HCT116 (cell line): ENCODE measurements at regions not wholly inside any gene's neighbourhood (a gene's known extent, or its start where the extent isn't known, plus 50 kb on each side); places are given as distances from the start of the nearest gene placed in this dataset.

Source experiments
- ATAC-seq: fragments of 200-7000 bp; cut with Tn5 transposase; 2 replicates; pipeline ENCODE4 v1.9.1; 2020; ENCODE audit warnings: mild to moderate bottlenecking, moderate library complexity
- BruUV-seq: library from RNA; stranded (reverse); fragments of 400-500 nt; replicated peaks from 2 replicates; lab custom pipeline; 2021; lab: Mats Ljungman, UMichigan
- CTCF ChIA-PET: fragments of 300-600 bp; sonication (Branson Sonifier 250); formaldehyde crosslinking; loops from one replicate; lab custom pipeline; 2021; ENCODE audit warnings: antibody characterized with exemption; lab: Charles Lee
- POLR2A ChIA-PET: fragments of 300-600, 350-600 bp; sonication (Branson Sonifier 250); formaldehyde crosslinking; loops from one replicate; lab custom pipeline; 2021; ENCODE audit warnings: antibody characterized with exemption; lab: Charles Lee
- RAD21 ChIA-PET, 2 experiments: fragments of 300-600 bp; sonication (Branson Sonifier 250); formaldehyde crosslinking; loops; one replicate each; lab custom pipeline; 2023; ENCODE audit warnings: low total read pairs in 2 of 2; ENCODE audit not compliant: uncharacterized antibody in 2 of 2, unreplicated experiment in 2 of 2, low non-redundant PET in 1 of 2; lab: Charles Lee
- DNase-seq: peaks from one replicate; pipeline ENCODE4 v3.0.0-alpha.2; 2010; ENCODE audit warnings: low read depth, low spot score
- H2AFZ ChIP-seq: fragments of 200-600 bp; shearing (Covaris generic), sonication (generic); 2 replicates; pipeline ENCODE4 v1.6.1; 2017; ENCODE audit warnings: low read depth, mixed run types, mixed read lengths, antibody characterized with exemption, low read length; ENCODE audit not compliant: poor library complexity, severe bottlenecking
- H3K27ac ChIP-seq: 2 replicates; pipeline ENCODE4 v1.5.1; 2012; ENCODE audit warnings: low read depth, low read length
- H3K27me3 ChIP-seq: fragments of 200-600 bp; sonication (generic); 2 replicates; pipeline ENCODE4 v1.6.1; 2016; ENCODE audit warnings: mixed run types, low read length, mixed read lengths; ENCODE audit not compliant: insufficient read depth
- H3K36me3 ChIP-seq, 2 experiments: fragments of 200-500 bp in 1 of 2; fragments of 200-600 bp in 1 of 2; sonication (Bioruptor generic) in 1 of 2; sonication (generic) in 1 of 2; 2 replicates each; pipeline versions ENCODE4 v1.5.1 to v1.6.1; 2014 to 2016; ENCODE audit warnings: low read length in 2 of 2, inconsistent platforms in 1 of 2, mixed read lengths in 1 of 2, mixed run types in 1 of 2; ENCODE audit not compliant: insufficient read depth in 2 of 2, control insufficient read depth in 1 of 2
- H3K4me1 ChIP-seq, 2 experiments: fragments of 200-600 bp in 1 of 2; sonication (generic) in 1 of 2; 2 replicates each; pipeline versions ENCODE4 v1.5.1 to v1.6.1; 2012 to 2017; ENCODE audit warnings: low read length in 2 of 2, inconsistent platforms in 1 of 2, mild to moderate bottlenecking in 1 of 2, mixed read lengths in 1 of 2, mixed run types in 1 of 2, moderate library complexity in 1 of 2; ENCODE audit not compliant: insufficient read depth in 2 of 2, control insufficient read depth in 1 of 2
- H3K4me2 ChIP-seq: fragments of 200-600 bp; sonication (generic); 2 replicates; pipeline ENCODE4 v1.6.1; 2017; ENCODE audit warnings: mixed run types, low read length, mixed read lengths
- H3K4me3 ChIP-seq, 2 experiments: fragments of 200-600 bp in 1 of 2; sonication (generic) in 1 of 2; replicated peaks in 1 of 2; 2 replicates each; pipeline ENCODE4 v1.5.1; 2011 to 2016; ENCODE audit warnings: low read length in 2 of 2, control low read depth in 1 of 2, low read depth in 1 of 2, mild to moderate bottlenecking in 1 of 2, mixed read lengths in 1 of 2, mixed run types in 1 of 2
- H3K79me2 ChIP-seq: fragments of 200-600 bp; sonication (generic); 2 replicates; pipeline ENCODE4 v1.6.1; 2017; ENCODE audit warnings: mild to moderate bottlenecking, mixed run types, low read length, moderate library complexity, mixed read lengths; ENCODE audit not compliant: insufficient read depth
- H3K9ac ChIP-seq: fragments of 200-600 bp; sonication (generic); 2 replicates; pipeline ENCODE4 v1.6.1; 2016; ENCODE audit warnings: low read length, mixed read lengths
- H3K9me2 ChIP-seq: fragments of 200-600 bp; sonication (generic), shearing (Covaris generic); 2 replicates; pipeline ENCODE4 v1.6.1; 2017; ENCODE audit warnings: mixed run types, mild to moderate bottlenecking, moderate library complexity; ENCODE audit not compliant: insufficient read depth
- H3K9me3 ChIP-seq, 2 experiments: fragments of 200-500 bp in 1 of 2; fragments of 200-600 bp in 1 of 2; sonication (Bioruptor generic) in 1 of 2; sonication (generic) in 1 of 2; 2 replicates each; pipeline ENCODE4 v1.6.1; 2014 to 2017; ENCODE audit warnings: low read length in 2 of 2, mixed read lengths in 2 of 2, inconsistent platforms in 1 of 2, low read depth in 1 of 2, mild to moderate bottlenecking in 1 of 2, mixed run types in 1 of 2, moderate library complexity in 1 of 2; ENCODE audit not compliant: control insufficient read depth in 1 of 2, insufficient read depth in 1 of 2
- H4K20me1 ChIP-seq: fragments of 200-600 bp; sonication (generic), shearing (Covaris generic); 2 replicates; pipeline ENCODE4 v1.6.1; 2017; ENCODE audit warnings: mixed run types, mild to moderate bottlenecking, moderate library complexity; ENCODE audit not compliant: insufficient read depth
- CBX3 ChIP-seq: IDR thresholded peaks from 2 replicates; pipeline ENCODE4 v1.6.1; 2012; ENCODE audit warnings: low read depth
- CEBPB ChIP-seq: IDR thresholded peaks from 2 replicates; pipeline ENCODE4 v1.6.1; 2012; ENCODE audit warnings: low read depth
- EGR1 ChIP-seq: IDR thresholded peaks from 2 replicates; pipeline ENCODE4 v1.6.1; 2012; ENCODE audit warnings: low read depth
- ELF1 ChIP-seq: IDR thresholded peaks from 2 replicates; pipeline ENCODE4 v1.6.1; 2012; ENCODE audit warnings: low read depth, borderline replicate concordance
- EZH2 ChIP-seq: fragments of 200-600 bp; sonication (generic); IDR thresholded peaks from 2 replicates; pipeline ENCODE4 v1.6.1; 2017; ENCODE audit warnings: antibody characterized with exemption, mixed run types
- FOSL1 ChIP-seq: IDR thresholded peaks from 2 replicates; pipeline ENCODE4 v1.6.1; 2012; ENCODE audit warnings: low read depth
- POLR2A ChIP-seq: IDR thresholded peaks from 2 replicates; pipeline ENCODE4 v1.7.0; 2011; ENCODE audit warnings: borderline replicate concordance; ENCODE audit not compliant: insufficient read depth, insufficient read length; ENCODE audit errors: extremely low read depth
- POLR2AphosphoS5 ChIP-seq: IDR thresholded peaks from 2 replicates; pipeline ENCODE4 v1.6.1; 2011; ENCODE audit warnings: mild to moderate bottlenecking, low read depth, low read length, moderate library complexity
- SIN3A ChIP-seq: IDR thresholded peaks from 2 replicates; pipeline ENCODE4 v1.6.1; 2012; ENCODE audit warnings: low read depth
- SP1 ChIP-seq: IDR thresholded peaks from 2 replicates; pipeline ENCODE4 v1.6.1; 2012; ENCODE audit warnings: low read depth
- SRF ChIP-seq: IDR thresholded peaks from 2 replicates; pipeline ENCODE4 v1.6.1; 2012; ENCODE audit warnings: low read depth
- TCF7L2 ChIP-seq: IDR thresholded peaks from 2 replicates; pipeline ENCODE4 v1.7.0; 2011; ENCODE audit warnings: borderline replicate concordance, inconsistent platforms; ENCODE audit not compliant: insufficient read depth, insufficient read length; ENCODE audit errors: extremely low read depth
- YY1 ChIP-seq: IDR thresholded peaks from 2 replicates; pipeline ENCODE4 v1.6.1; 2011; ENCODE audit warnings: low read length, low read depth, moderate library complexity, mild to moderate bottlenecking; ENCODE audit not compliant: insufficient replicate concordance; ENCODE audit errors: extremely low read depth
- ZNF274 ChIP-seq: fragments of 200-500 bp; sonication (Bioruptor generic); IDR thresholded peaks from 2 replicates; pipeline ENCODE4 v1.6.1; 2014; ENCODE audit warnings: mild to moderate bottlenecking, low read depth, low read length, inconsistent platforms
- intact Hi-C: fragments of 100-400 bp; cut with micrococcal nuclease; formaldehyde crosslinking; loops from 2 replicates; pipeline ENCODE4 v1.10.0; 2022
- TF ChIP-seq, protein P1 (sequence below): IDR thresholded peaks from 2 replicates; pipeline ENCODE4 v1.6.1; 2012
- TF ChIP-seq, protein P2 (sequence below): IDR thresholded peaks from 2 replicates; pipeline ENCODE4 v1.6.1; 2012; ENCODE audit warnings: low read depth
- TF ChIP-seq, protein P3 (sequence below): IDR thresholded peaks from 2 replicates; pipeline ENCODE4 v1.6.1; 2011; ENCODE audit warnings: mild to moderate bottlenecking, low read length, moderate library complexity; ENCODE audit not compliant: insufficient replicate concordance; ENCODE audit errors: extremely low read depth
- TF ChIP-seq, protein P4 (sequence below), 3 experiments: fragments of 200-600 bp in 1 of 3; sonication (generic) in 1 of 3; IDR thresholded peaks in 2 of 3; conservative IDR thresholded peaks in 1 of 3; 2 replicates each; pipeline ENCODE4 v1.5.1; 2012 to 2017; ENCODE audit warnings: low read depth in 2 of 3, low read length in 2 of 3, antibody characterized with exemption in 1 of 3, borderline replicate concordance in 1 of 3, control low read depth in 1 of 3, mild to moderate bottlenecking in 1 of 3, mixed read lengths in 1 of 3, mixed run types in 1 of 3, moderate library complexity in 1 of 3; ENCODE audit not compliant: insufficient read depth in 1 of 3

DNA sequence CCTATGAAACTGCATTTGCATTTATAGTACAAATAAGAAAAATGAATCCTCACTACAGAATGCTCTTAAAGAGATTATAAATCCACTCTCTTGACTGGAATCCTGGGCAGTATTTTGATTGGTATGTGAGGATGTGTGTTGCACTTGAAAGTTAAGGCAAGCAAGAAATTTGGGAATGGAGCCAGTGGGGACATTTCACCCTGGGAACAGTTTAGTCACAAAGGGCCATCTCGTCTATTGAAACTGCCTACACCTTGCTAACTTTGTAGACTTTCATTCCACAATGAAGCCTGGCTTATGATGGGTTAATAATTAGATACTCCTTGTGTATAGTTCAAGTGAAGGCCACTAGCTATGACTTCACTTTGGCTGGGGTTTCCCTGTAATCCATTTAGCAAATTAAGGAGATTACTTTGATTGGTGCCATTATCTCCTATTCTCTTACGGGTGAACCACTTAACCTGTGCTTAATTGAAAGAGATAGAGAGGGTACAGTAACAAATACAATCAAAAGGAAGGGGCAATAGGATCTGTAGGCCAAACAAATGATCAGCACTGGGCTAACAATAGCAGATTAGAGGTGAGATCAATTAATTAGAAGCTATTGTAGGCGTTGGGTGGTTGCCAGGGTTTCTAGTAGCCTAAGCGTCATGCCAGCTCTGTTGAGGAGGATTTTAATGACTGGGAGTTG, 146.9 kb upstream of the RARB start:
- ATAC-seq: no peak
- no peaks in the 10 kb centered on the region for H3K36me3 ChIP-seq
- H3K27me3 ChIP-seq: no peaks in the 10 kb centered on the region
- CTCF ChIA-PET: no interaction called here
- no peaks in the 10 kb centered on the region for H4K20me1 ChIP-seq
- H3K9me3 ChIP-seq: no peaks in the 10 kb centered on the region
- no peaks in the 10 kb centered on the region for H3K79me2 ChIP-seq
- H2AFZ ChIP-seq: no peak overlapping the region
- RAD21 ChIA-PET: no interaction called here
- no peaks in the 10 kb centered on the region for H3K9me2 ChIP-seq
- intact Hi-C loops: no loop called here
- H3K9ac ChIP-seq: no peak overlapping the region
- no peak for DNase-seq
- no peak overlapping the region for H3K4me2 ChIP-seq
- H3K4me1 ChIP-seq: no peaks in the 10 kb centered on the region
- POLR2A ChIA-PET: no interaction called here
- no peak for TF ChIP-seq SP1
- TF ChIP-seq YY1: no peak
- TF ChIP-seq CBX3: no peak
- TF ChIP-seq FOSL1: no peak
- no peak for TF ChIP-seq TCF7L2
- no peak for TF ChIP-seq EGR1
- TF ChIP-seq, protein P1, sequence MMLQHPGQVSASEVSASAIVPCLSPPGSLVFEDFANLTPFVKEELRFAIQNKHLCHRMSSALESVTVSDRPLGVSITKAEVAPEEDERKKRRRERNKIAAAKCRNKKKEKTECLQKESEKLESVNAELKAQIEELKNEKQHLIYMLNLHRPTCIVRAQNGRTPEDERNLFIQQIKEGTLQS: no peak
- TF ChIP-seq CEBPB: no peak
- TF ChIP-seq ELF1: no peak
- TF ChIP-seq POLR2AphosphoS5: no peak
- no peak for TF ChIP-seq EZH2
- TF ChIP-seq, protein P2, sequence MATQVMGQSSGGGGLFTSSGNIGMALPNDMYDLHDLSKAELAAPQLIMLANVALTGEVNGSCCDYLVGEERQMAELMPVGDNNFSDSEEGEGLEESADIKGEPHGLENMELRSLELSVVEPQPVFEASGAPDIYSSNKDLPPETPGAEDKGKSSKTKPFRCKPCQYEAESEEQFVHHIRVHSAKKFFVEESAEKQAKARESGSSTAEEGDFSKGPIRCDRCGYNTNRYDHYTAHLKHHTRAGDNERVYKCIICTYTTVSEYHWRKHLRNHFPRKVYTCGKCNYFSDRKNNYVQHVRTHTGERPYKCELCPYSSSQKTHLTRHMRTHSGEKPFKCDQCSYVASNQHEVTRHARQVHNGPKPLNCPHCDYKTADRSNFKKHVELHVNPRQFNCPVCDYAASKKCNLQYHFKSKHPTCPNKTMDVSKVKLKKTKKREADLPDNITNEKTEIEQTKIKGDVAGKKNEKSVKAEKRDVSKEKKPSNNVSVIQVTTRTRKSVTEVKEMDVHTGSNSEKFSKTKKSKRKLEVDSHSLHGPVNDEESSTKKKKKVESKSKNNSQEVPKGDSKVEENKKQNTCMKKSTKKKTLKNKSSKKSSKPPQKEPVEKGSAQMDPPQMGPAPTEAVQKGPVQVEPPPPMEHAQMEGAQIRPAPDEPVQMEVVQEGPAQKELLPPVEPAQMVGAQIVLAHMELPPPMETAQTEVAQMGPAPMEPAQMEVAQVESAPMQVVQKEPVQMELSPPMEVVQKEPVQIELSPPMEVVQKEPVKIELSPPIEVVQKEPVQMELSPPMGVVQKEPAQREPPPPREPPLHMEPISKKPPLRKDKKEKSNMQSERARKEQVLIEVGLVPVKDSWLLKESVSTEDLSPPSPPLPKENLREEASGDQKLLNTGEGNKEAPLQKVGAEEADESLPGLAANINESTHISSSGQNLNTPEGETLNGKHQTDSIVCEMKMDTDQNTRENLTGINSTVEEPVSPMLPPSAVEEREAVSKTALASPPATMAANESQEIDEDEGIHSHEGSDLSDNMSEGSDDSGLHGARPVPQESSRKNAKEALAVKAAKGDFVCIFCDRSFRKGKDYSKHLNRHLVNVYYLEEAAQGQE: no peak
- TF ChIP-seq SRF: no peak
- TF ChIP-seq POLR2A: no peak
- TF ChIP-seq, protein P3, sequence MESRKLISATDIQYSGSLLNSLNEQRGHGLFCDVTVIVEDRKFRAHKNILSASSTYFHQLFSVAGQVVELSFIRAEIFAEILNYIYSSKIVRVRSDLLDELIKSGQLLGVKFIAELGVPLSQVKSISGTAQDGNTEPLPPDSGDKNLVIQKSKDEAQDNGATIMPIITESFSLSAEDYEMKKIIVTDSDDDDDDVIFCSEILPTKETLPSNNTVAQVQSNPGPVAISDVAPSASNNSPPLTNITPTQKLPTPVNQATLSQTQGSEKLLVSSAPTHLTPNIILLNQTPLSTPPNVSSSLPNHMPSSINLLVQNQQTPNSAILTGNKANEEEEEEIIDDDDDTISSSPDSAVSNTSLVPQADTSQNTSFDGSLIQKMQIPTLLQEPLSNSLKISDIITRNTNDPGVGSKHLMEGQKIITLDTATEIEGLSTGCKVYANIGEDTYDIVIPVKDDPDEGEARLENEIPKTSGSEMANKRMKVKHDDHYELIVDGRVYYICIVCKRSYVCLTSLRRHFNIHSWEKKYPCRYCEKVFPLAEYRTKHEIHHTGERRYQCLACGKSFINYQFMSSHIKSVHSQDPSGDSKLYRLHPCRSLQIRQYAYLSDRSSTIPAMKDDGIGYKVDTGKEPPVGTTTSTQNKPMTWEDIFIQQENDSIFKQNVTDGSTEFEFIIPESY: no peak
- no peak for TF ChIP-seq ZNF274
- TF ChIP-seq, protein P4, sequence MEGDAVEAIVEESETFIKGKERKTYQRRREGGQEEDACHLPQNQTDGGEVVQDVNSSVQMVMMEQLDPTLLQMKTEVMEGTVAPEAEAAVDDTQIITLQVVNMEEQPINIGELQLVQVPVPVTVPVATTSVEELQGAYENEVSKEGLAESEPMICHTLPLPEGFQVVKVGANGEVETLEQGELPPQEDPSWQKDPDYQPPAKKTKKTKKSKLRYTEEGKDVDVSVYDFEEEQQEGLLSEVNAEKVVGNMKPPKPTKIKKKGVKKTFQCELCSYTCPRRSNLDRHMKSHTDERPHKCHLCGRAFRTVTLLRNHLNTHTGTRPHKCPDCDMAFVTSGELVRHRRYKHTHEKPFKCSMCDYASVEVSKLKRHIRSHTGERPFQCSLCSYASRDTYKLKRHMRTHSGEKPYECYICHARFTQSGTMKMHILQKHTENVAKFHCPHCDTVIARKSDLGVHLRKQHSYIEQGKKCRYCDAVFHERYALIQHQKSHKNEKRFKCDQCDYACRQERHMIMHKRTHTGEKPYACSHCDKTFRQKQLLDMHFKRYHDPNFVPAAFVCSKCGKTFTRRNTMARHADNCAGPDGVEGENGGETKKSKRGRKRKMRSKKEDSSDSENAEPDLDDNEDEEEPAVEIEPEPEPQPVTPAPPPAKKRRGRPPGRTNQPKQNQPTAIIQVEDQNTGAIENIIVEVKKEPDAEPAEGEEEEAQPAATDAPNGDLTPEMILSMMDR (IDR thresholded peaks at IDR 0.05 in 2 of 3, conservative IDR thresholded peaks at IDR 0.05 in 1 of 3; ENCODE audit: borderline replicate concordance in 1 of 3, insufficient read depth in 1 of 3, low read depth in 2 of 3, low read length in 2 of 3): no peak
- TF ChIP-seq SIN3A: no peak
- TF ChIP-seq, all 23 proteins: peak for 0
- no TSS peak for BruUV-seq
- no peak overlapping the region for H3K27ac ChIP-seq
- no peak overlapping the region for H3K4me3 ChIP-seq
